ENCODE measurements at regions not wholly inside any gene's neighbourhood (a gene's known extent, or its start where the extent isn't known, plus 50 kb on each side); places are given as distances from the start of the nearest gene placed in this dataset.

- TF ChIP-seq CTCF (IDR thresholded peaks at IDR 0.05; ENCODE audit: borderline replicate concordance, insufficient read depth, low read depth, low read length) = no peak
- H3K4me3 ChIP-seq (ENCODE audit: low read depth, low read length) = no peak overlapping the region
Measured at GRCh38 chr10:121235692-121236091, 362.6 kb downstream of the FGFR2 start.

GRCh38 chr10:121236621-121237020, 361.6 kb downstream of the FGFR2 start:
- no peak for TF ChIP-seq CTCF (IDR thresholded peaks at IDR 0.05; ENCODE audit: borderline replicate concordance, insufficient read depth, low read depth, low read length)
- H3K4me3 ChIP-seq (ENCODE audit: low read depth, low read length) = no peak overlapping the region

GRCh38 chr10:121237718-121238117, 360.5 kb downstream of the FGFR2 start:
- H3K4me3 ChIP-seq (ENCODE audit: low read depth, low read length) = no peak overlapping the region
- peak; percentile 15; the same call in 1 of the 2 replicates for TF ChIP-seq CTCF (IDR thresholded peaks at IDR 0.05; ENCODE audit: borderline replicate concordance, insufficient read depth, low read depth, low read length)

- no peak for TF ChIP-seq CTCF (IDR thresholded peaks at IDR 0.05; ENCODE audit: borderline replicate concordance, insufficient read depth, low read depth, low read length)
- H3K4me3 ChIP-seq (ENCODE audit: low read depth, low read length) = no peak overlapping the region
Measured at GRCh38 chr10:121240011-121240410, 358.2 kb downstream of the FGFR2 start.

- H3K4me3 ChIP-seq (ENCODE audit: low read depth, low read length) = no peak overlapping the region
- TF ChIP-seq CTCF (IDR thresholded peaks at IDR 0.05; ENCODE audit: borderline replicate concordance, insufficient read depth, low read depth, low read length) = no peak
Measured at GRCh38 chr10:121240556-121240955, 357.7 kb downstream of the FGFR2 start.

GRCh38 chr10:121241337-121241736, 356.9 kb downstream of the FGFR2 start:
- no peak for TF ChIP-seq CTCF (IDR thresholded peaks at IDR 0.05; ENCODE audit: borderline replicate concordance, insufficient read depth, low read depth, low read length)
- no peak overlapping the region for H3K4me3 ChIP-seq (ENCODE audit: low read depth, low read length)

GRCh38 chr10:121242741-121243608, 355.3 kb downstream of the FGFR2 start:
- TF ChIP-seq CTCF (IDR thresholded peaks at IDR 0.05; ENCODE audit: borderline replicate concordance, insufficient read depth, low read depth, low read length) = no peak
- no peak overlapping the region for H3K4me3 ChIP-seq (ENCODE audit: low read depth, low read length)
